ENCODE measurements at regions not wholly inside any gene's neighbourhood (a gene's known extent, or its start where the extent isn't known, plus 50 kb on each side); places are given as distances from the start of the nearest gene placed in this dataset.

DNA sequence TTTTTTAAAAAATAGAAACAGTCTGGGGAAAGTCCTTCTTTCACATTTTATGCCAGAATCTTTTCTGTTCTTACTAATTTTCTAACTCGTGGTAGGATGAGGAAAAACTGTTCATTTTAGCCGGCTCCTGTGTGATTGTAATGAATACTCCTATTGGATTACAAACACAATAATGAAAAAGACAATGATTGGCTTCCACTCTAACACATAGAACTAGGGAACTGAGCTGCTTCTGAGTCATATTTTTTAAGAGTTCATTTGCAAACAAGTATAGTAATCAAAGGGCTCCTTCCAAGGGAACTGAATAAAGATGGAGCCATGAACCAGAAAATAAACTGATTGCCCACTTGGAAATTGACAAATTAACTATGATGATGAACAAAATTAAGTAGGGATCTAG lies 265.3 kb upstream of the TCF21 start:
- Histone ChIP-seq H2BK20ac (ENCODE audit: low read length) (no peak overlapping the region), H3K56ac (replicated peaks; ENCODE audit: insufficient read length, low read depth, low read length) (no peak overlapping the region), H3K36me3 (ENCODE audit: control insufficient read depth in 2 of 4, insufficient read depth in 4 of 4, low read length in 3 of 4) (no peaks in the 10 kb centered on the region), H4K8ac (ENCODE audit: extremely low read depth, insufficient read depth, low read length) (no peak overlapping the region), H3K4me2 (ENCODE audit: insufficient read depth in 1 of 2, low read depth in 2 of 2, low read length in 2 of 2) (no peak overlapping the region), H2BK12ac (ENCODE audit: low read depth, low read length) (no peak overlapping the region), H2BK15ac (ENCODE audit: low read length) (no peak overlapping the region), H3K23me2 (ENCODE audit: low read depth, low read length) (no peaks in the 10 kb centered on the region), H4K91ac (replicated peaks; ENCODE audit: insufficient read length, low read length) (no peak overlapping the region), H4K5ac (ENCODE audit: insufficient read length, low read depth, low read length) (no peak overlapping the region), H3K9me3 (ENCODE audit: insufficient read depth in 2 of 2, low read depth in 1 of 2, low read length in 1 of 2) (no peaks in the 10 kb centered on the region), H2AFZ (ENCODE audit: low read length) (no peak overlapping the region), H3K27ac (ENCODE audit: low read depth, low read length) (no peak overlapping the region), H3K23ac (ENCODE audit: insufficient read length) (no peak overlapping the region), H3K14ac (ENCODE audit: insufficient read length) (no peak overlapping the region), H3K27me3 (replicated peaks in 1 of 4; ENCODE audit: control insufficient read depth in 3 of 4, extremely low read depth in 1 of 4, insufficient read depth in 3 of 4, low read length in 3 of 4) (no peaks in the 10 kb centered on the region), H3K4me3 (ENCODE audit: extremely low read depth in 1 of 4, insufficient read depth in 2 of 4, low read depth in 3 of 4, low read length in 4 of 4) (no peak overlapping the region), H3K79me2 (ENCODE audit: control insufficient read depth in 1 of 2, insufficient read depth in 2 of 2, low read length in 2 of 2) (no peaks in the 10 kb centered on the region), H3K9ac (replicated peaks in 1 of 4; ENCODE audit: extremely low read depth in 1 of 4, low read depth in 3 of 4, low read length in 3 of 4) (no peak overlapping the region), H2BK120ac (replicated peaks; ENCODE audit: low read depth, low read length) (no peak overlapping the region), H3K18ac (ENCODE audit: extremely low read depth, low read length) (no peak overlapping the region), H3K79me1 (ENCODE audit: low read depth, low read length) (no peaks in the 10 kb centered on the region), H3K4ac (replicated peaks; ENCODE audit: insufficient read length, low read depth, low read length) (no peak overlapping the region), H3K4me1 (replicated peaks in 1 of 4; ENCODE audit: control insufficient read depth in 3 of 4, insufficient read depth in 4 of 4, low read length in 3 of 4) (no peaks in the 10 kb centered on the region), H2AK5ac (ENCODE audit: low read depth, low read length) (no peak overlapping the region), H4K20me1 (replicated peaks in 1 of 2; ENCODE audit: control insufficient read depth in 1 of 2, insufficient read depth in 2 of 2, low read length in 2 of 2) (no peaks in the 10 kb centered on the region), H2BK5ac (ENCODE audit: low read depth, low read length) (no peak overlapping the region)
- FAIRE-seq: no peak
- POLR2A ChIA-PET (ENCODE audit: partially characterized antibody): no interaction called here
- no peak for TF ChIP-seq MAFK (IDR thresholded peaks at IDR 0.05; ENCODE audit: low read depth, low read length)
- no peak for TF ChIP-seq SRF (IDR thresholded peaks at IDR 0.05; ENCODE audit: low read depth, low read length)
- no peak for TF ChIP-seq SP4 (IDR thresholded peaks at IDR 0.05; ENCODE audit: low read length)
- WGBS, 2 experiments (ENCODE audit: extremely low coverage in 1 of 2, insufficient coverage in 1 of 2, insufficient read length in 1 of 2, insufficient replicate concordance in 2 of 2, low coverage in 1 of 2, low lambda C conversion rate in 2 of 2, missing lambda C conversion rate in 1 of 2): 95% methylated on average over 2 of the region's 2 CpGs; no CpG with 5 or more reads in 1 of the 2 experiments
- no peak for DNase-seq (ENCODE audit: low read depth in 1 of 2, low spot score in 2 of 2)
- CTCF ChIA-PET (ENCODE audit: partially characterized antibody): interaction anchor here (0.6 to 0.8 kb wide), 2 partner anchors 13 to 54 kb away, joined by 3 to 4 read pairs; no protein-coding TSS in a partner anchor

Data from H1 (cell line).